IPS-NIHi11 (cell line): ENCODE measurements at regions not wholly inside any gene's neighbourhood (a gene's known extent, or its start where the extent isn't known, plus 50 kb on each side); places are given as distances from the start of the nearest gene placed in this dataset.
A peak's percentile ranks its signal among the peaks of the same experiment; 100 is the strongest.
"Not testable (repeated sequence)": the region's sequence is repeated elsewhere in the genome, so short reads cannot be mapped to it uniquely, and the experiment has no call there.

Experiments
- DNase-seq: peaks from one replicate; pipeline ENCODE4 v3.0.0; 2012; ENCODE audit warnings: mixed read lengths, low spot score

- no peak for DNase-seq
Observed at GRCh38 chr15:88995449-88995848, 82.3 kb upstream of the MFGE8 start.

- no peak for DNase-seq
Observed at GRCh38 chr15:88997531-88997930, 84.4 kb upstream of the MFGE8 start.

GRCh38 chr15:88998980-88999713 lies 86.0 kb upstream of the MFGE8 start:
- DNase-seq = peak; percentile 68

GRCh38 chr15:89001708-89002275 lies 86.5 kb upstream of the ABHD2 start:
- DNase-seq = not testable (repeated sequence)

- no peak for DNase-seq
Observed at GRCh38 chr15:89002281-89002761, 85.9 kb upstream of the ABHD2 start.

GRCh38 chr15:89002830-89003229 lies 85.4 kb upstream of the ABHD2 start:
- DNase-seq = no peak

GRCh38 chr15:89003865-89004725 lies 84.2 kb upstream of the ABHD2 start:
- DNase-seq = peak; percentile 70

GRCh38 chr15:89004726-89005030 lies 83.6 kb upstream of the ABHD2 start:
- no peak for DNase-seq

GRCh38 chr15:89007527-89007926 lies 80.7 kb upstream of the ABHD2 start:
- not testable (repeated sequence) for DNase-seq

GRCh38 chr15:89007989-89008388 lies 80.3 kb upstream of the ABHD2 start:
- DNase-seq = no peak

- no peak for DNase-seq
Observed at GRCh38 chr15:89009080-89009479, 79.2 kb upstream of the ABHD2 start.

GRCh38 chr15:89015412-89016097 lies 72.7 kb upstream of the ABHD2 start:
- DNase-seq = no peak

- no peak for DNase-seq
Observed at GRCh38 chr15:89016549-89017041, 71.7 kb upstream of the ABHD2 start.

- peak; percentile 86 for DNase-seq
Observed at GRCh38 chr15:89017370-89018066, 70.7 kb upstream of the ABHD2 start.

GRCh38 chr15:89018207-89018606 lies 70.0 kb upstream of the ABHD2 start:
- no peak for DNase-seq

- DNase-seq = no peak
Observed at GRCh38 chr15:89019436-89019835, 68.8 kb upstream of the ABHD2 start.

- DNase-seq = no peak
Observed at GRCh38 chr15:89021224-89021623, 67.0 kb upstream of the ABHD2 start.

GRCh38 chr15:89021886-89022285 lies 66.4 kb upstream of the ABHD2 start:
- DNase-seq = not testable (repeated sequence)

GRCh38 chr15:89023311-89023961 lies 64.8 kb upstream of the ABHD2 start:
- DNase-seq = no peak

GRCh38 chr15:89024418-89024817 lies 63.8 kb upstream of the ABHD2 start:
- no peak for DNase-seq

- DNase-seq = no peak
Observed at GRCh38 chr15:89026167-89026566, 62.1 kb upstream of the ABHD2 start.
